ENCODE measurements at regions not wholly inside any gene's neighbourhood (a gene's known extent, or its start where the extent isn't known, plus 50 kb on each side); places are given as distances from the start of the nearest gene placed in this dataset.
"Not testable (repeated sequence)": the region's sequence is repeated elsewhere in the genome, so short reads cannot be mapped to it uniquely, and the experiment has no call there.

DNA sequence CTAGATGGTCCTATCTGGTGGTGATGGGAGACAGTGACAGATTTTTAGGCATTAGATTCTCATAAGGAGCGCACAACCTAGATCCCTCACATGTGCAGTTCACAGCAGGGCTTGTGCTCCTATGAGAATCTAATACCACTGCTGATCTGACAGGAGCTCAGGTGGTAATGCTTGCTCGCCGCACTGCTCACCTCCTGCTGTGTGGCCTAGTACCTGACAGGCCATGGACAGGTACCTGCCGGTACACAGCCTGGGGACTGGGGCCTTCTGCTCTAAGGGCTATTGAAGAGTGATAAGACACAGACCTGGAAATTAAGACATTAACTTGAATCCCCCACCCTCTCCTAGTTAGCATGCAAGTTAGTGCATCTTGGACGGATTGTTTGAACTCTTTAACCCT, 64.4 kb downstream of the KLRB1 start:
- not testable (repeated sequence) for DNase-seq

DNA sequence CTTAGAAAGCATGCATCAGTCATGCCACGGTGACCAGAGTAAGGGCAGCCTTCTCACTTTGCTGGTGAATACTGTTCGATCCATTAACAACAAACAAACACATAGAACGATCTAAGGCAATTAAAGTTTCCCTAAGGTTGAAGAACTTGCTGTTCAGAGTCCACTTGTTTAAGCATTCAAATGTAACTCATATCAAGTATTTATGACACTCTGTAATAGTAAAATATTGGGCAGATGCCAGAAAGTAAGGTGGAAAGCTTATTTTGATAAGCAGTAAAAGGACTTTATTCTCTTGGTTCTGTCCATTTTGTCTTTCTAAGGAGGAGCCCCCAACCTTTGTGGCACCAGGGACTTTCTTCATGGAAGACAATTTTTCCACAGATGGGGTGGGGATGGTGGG, 64.9 kb downstream of the KLRB1 start:
- DNase-seq: not testable (repeated sequence)

- not testable (repeated sequence) for DNase-seq
These were observed 91.8 kb downstream of the KLRB1 start for GRCh38 chr12:9515925-9516324.

- not testable (repeated sequence) for DNase-seq
These were observed 95.0 kb downstream of the KLRB1 start for GRCh38 chr12:9512695-9513094.

DNA sequence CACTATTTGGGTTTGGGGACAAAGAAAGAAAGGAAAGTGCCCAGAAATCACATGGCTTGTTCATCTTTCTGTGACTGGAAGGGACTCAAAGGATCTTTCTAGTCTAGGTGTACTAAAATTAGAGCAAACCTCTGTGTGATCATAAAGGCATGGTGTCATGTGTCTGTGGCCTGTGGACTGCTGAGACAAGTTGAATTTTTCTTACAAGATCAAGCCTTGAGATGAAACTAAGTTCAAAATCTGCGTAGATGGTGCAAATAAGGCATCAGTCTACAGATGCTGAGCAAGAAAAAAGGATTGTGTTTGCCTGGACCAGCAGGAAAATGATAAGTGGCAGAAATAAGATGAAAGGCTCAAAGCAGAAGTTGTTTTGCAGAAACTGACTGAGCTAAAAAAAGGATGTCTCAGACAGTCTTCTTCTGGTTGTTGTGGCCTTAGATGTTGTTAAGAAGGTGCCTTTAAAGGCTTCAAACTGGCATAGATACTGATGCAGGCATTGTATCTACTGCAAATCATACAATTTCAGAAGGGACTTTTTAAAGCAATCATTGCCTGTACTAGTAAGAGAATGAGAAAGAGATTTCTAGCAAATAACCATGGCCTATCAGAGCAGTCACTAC, 97.2 kb downstream of the KLRB1 start:
- DNase-seq: not testable (repeated sequence)

DNA sequence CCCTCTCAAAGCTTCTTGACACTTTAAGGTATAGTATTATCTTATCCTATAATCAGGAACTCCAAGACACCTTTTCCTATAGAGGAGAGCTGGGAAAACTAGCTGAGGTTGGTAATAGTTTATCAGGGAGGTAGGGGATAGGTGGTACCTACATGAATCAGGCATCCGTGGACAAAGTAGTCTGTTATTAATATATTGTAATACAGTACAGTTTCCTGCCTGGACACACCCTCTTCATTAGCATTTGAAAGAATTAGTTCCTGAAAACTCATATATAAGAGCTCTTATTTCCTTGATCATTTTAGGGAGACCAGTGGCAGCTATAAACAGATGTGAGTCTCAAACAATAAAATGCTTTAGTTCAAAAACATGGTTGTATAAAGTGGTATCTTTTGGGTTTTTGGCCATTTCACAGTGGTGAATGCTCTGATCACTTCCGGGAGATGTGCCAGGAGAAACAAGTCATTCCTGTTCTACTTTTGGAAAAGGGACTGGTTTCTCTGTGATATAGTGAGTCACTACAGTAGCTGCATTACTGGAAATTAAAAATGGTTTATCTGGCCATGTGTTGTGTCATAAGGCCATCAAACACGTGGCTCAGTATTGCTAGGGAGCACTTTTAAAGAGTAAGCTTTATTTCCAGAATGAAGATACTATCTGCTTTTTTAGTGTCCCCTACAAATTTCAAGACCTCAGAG, 98.1 kb downstream of the KLRB1 start:
- DNase-seq: peak; percentile 37

- DNase-seq: no peak
These were observed 101.0 kb downstream of the KLRB1 start for GRCh38 chr12:9506746-9507145.

DNA sequence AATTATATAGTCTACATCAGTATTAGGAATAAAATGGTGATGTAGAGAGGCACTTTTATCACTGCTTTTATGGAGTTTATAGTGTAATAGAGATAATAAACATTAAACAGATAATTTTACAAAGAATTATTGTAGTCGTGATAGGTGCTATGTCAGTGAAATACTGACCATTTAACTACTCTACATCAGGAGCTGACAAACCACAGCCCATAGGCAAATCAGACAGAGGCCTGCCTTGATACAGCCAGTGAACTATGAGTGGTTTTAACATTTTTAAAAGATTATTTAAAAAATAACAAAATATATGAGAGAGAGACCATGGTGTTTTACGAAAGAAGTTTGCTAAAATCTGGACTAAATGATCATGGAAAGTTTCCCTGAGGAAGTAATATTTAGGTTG, 104.3 kb downstream of the KLRB1 start:
- not testable (repeated sequence) for DNase-seq

- DNase-seq: not testable (repeated sequence)
These were observed 104.9 kb downstream of the KLRB1 start for GRCh38 chr12:9502845-9503244.

DNA sequence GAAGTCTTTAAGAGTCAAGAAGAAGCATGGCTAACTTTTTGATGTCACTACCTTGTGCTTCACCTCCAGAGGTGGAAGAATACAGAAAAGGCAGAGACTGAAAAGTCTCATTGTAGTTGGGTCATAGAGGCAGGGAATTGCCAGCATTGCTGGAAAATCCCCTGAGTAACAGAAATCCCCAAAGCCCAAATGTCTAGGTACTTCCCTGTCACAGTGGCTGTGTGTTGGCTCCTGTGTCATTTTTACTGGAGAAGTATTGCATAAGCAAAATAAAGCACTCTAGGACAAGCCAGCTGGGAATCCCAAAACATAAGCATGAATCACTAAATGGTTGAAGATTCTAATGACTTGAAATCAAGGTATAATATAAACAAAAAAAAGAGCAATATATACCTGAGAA, 114.4 kb downstream of the KLRB1 start:
- DNase-seq: not testable (repeated sequence)

GRCh38 chr12:9481289-9481688, 126.4 kb downstream of the KLRB1 start:
- DNase-seq: not testable (repeated sequence)

DNA sequence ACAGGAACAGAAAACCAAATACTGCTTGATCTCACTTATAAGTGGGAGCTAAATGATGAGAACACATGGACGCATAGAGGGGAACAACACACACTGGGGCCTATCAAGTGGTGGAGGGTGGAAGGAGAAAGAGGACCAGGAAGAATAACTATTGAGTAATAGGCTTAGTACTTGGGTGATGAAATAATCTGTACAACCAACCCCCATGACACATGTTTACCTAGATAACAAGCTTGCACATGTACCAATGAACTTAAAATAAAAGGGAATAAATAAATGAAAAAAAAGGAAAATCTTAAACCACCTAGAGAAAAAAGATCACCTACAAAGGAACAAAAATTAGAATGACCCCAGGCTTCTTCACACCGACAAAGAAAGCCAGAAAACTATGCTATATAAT, 133.5 kb downstream of the KLRB1 start:
- not testable (repeated sequence) for DNase-seq

GRCh38 chr12:9473638-9474037, 134.1 kb downstream of the KLRB1 start:
- not testable (repeated sequence) for DNase-seq

GRCh38 chr12:9471501-9471900, 136.2 kb downstream of the KLRB1 start:
- DNase-seq: not testable (repeated sequence)

DNA sequence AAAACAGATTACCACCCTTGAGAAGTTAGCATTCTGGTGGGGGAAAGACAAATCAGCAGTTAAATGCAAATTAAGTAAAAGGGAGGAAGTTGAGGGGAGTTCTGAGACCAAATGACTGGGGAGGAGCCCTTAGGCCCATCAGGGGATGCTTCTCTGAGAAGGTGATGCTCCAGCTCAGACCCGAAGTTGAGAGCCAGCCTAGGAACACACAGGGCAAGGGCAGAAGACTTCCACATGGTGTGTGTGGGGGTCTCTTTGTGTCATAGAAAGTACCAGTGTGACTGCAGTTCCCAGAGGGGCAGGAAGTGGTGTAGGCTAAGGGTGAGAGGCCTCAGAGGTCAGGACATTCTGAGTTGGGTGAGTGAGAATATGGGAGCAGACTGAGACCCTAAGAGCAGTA, 137.3 kb downstream of the KLRB1 start:
- DNase-seq: not testable (repeated sequence)

DNA sequence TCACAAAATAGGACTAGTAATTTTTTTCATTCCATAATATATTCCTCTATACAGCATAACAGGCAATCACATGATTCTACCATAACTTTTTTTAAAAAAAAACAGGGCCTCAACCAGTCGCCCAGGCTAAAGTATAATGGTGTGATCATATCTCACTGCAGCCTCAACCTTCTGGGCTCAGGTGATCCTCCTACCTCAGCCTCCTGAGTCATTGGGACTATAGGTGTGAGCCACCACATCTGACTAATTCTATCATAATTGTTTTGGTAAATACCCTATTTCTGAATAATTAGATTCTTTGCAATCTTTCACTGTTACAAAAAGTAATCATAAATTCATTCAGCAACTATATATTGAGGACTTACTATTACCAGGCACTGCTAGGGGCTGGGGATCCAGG, 137.8 kb downstream of the KLRB1 start:
- DNase-seq: not testable (repeated sequence)

- DNase-seq: not testable (repeated sequence)
These were observed 138.3 kb downstream of the KLRB1 start for GRCh38 chr12:9469463-9469862.

DNA sequence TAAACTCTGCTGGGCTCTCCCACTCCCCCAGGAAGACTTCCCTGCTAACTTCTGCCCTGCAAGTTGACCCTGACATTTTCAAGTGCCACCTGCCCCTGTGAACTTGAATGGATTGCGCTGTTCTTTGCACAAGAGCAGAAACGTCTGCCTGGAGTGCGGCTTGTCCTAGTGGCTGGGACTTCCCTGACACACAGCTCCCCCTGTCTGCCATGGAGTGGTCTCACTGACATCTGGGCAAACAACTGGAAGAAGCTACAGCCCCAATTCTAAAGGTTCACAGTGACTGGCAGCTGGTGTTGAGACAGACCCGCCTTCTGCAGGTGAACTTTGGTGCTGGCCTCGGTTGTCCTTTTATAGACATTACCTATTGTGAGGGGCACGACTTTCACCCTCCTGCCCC, 138.7 kb downstream of the KLRB1 start:
- DNase-seq: peak; percentile 94

GRCh38 chr12:9468144-9468543, 139.6 kb downstream of the KLRB1 start:
- peak; percentile 35 for DNase-seq

- no peak for DNase-seq
These were observed 143.3 kb downstream of the KLRB1 start for GRCh38 chr12:9464408-9464807.

DNA sequence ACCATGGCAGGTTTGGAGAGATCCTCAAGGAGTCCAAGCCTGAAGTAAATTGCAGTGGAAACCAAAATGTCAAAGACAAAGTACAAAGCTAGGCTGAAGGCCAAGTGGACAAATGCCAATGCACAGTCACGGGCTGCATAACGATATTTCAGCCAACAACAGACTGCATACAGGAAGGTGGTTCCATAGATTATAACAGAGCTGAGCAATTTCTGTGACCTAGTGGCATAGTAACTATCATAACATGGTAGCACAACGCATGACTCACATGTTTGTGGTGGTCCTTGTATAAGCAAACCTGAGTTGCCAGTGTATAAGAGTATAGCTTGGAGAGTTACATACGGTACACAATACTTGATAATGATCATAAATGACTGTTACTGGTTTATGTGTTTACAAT, 152.2 kb downstream of the KLRB1 start:
- peak; percentile 47 for DNase-seq

- DNase-seq: not testable (repeated sequence)
These were observed 153.7 kb downstream of the KLRB1 start for GRCh38 chr12:9454021-9454420.

DNA sequence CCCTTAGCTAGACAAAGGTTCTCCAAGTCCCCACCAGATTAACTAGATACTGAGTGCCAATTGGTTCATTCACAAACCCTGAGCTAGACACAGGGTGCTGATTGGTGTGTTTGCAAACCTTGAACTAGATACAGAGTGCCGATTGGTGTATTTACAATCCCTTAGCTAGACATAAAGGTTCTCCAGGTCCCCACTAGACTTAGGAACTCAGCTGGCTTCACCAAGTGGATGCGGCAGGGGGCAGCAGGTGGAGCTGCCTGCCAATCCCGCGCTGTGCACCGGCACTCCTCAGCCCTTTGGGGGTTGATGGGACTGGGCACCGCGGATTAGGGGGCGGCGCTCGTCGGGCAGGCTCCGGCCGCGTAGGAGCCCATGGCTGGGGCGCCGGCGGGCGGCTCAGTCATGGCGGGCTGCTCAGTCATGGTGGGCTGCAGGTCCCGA, 157.6 kb downstream of the KLRB1 start:
- peak; percentile 69 for DNase-seq

DNA sequence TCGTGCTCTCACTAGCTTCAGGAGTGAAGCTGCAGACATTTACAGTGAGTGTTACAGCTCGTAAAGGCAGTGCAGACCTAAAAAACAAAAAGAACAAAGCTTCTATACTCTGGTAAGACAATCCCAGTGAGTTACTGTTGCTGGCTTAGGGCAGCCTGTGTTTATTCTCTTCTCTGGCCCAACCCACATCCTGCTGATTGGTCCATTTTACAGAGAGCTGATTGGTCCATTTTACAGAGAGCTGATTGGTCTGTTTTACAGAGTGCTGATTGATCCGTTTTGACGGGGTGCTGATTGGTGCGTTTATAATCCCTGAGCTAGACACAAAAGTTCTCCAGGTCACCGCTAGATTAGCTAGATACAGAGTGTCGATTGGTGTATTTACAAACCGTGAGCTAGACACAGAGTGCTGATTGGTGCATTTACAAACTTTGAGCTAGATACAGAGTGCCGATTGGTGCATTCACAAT, 158.0 kb downstream of the KLRB1 start:
- peak; percentile 72 for DNase-seq
